HepG2 (cell line): ENCODE measurements at regions not wholly inside any gene's neighbourhood (a gene's known extent, or its start where the extent isn't known, plus 50 kb on each side); places are given as distances from the start of the nearest gene placed in this dataset.

ENCODE experiments used
- ATAC-seq: fragments of 200-7000 bp; cut with Tn5 transposase; 3 replicates; pipeline ENCODE4 v1.9.1; 2020; ENCODE audit warnings: mild to moderate bottlenecking, moderate library complexity
- BruUV-seq: library from RNA; stranded (reverse); fragments of 400-500 nt; replicated peaks from 2 replicates; lab custom pipeline; 2021; lab: Mats Ljungman, UMichigan
- CTCF ChIA-PET: fragments of 300-600 bp; formaldehyde crosslinking; extraction: SDS; loops from one replicate; lab custom pipeline; 2021; ENCODE audit warnings: low total read pairs, inconsistent platforms, low intra/inter-chr PET ratio; lab: Yijun Ruan, JAX
- POLR2A ChIA-PET: fragments of 350-600 bp; sonication (Branson Sonifier 250); formaldehyde crosslinking; loops from one replicate; lab custom pipeline; 2020; ENCODE audit warnings: antibody characterized with exemption, inconsistent platforms; lab: Yijun Ruan, JAX
- DNase-seq: peaks from one replicate; pipeline ENCODE4 v3.0.0-alpha.2; 2015; ENCODE audit warnings: low spot score
- FAIRE-seq: peaks from 3 replicates; lab custom pipeline; 2011; peaks lifted over from hg19 to GRCh38; lab: Jason Lieb, UNC
- H2AFZ ChIP-seq: one replicate; pipeline ENCODE4 v1.6.1; 2011; ENCODE audit warnings: low read length, inconsistent platforms
- H3K27ac ChIP-seq: fragments of 300-600 bp; 3 replicates; pipeline ENCODE4 v1.8.0; 2011; ENCODE audit warnings: mixed run types, mild to moderate bottlenecking, mixed read lengths, low read length, inconsistent platforms; ENCODE audit not compliant: insufficient read depth; ENCODE audit errors: extremely low read length
- H3K27me3 ChIP-seq, 2 experiments: fragments of 200-600 bp in 1 of 2; 2 replicates in 1 of 2; 3 replicates in 1 of 2; pipeline versions ENCODE4 v1.6.0 to v1.8.0; 2011; ENCODE audit warnings: low read length in 2 of 2, mild to moderate bottlenecking in 2 of 2, moderate library complexity in 2 of 2, inconsistent platforms in 1 of 2; ENCODE audit not compliant: insufficient read depth in 2 of 2, control insufficient read depth in 1 of 2
- H3K36me3 ChIP-seq, 2 experiments: fragments of 200-600 bp in 1 of 2; replicated peaks in 1 of 2; 2 replicates in 1 of 2; 3 replicates in 1 of 2; pipeline versions ENCODE4 v1.5.1 to v1.8.0; 2011; ENCODE audit warnings: low read length in 2 of 2, inconsistent platforms in 1 of 2; ENCODE audit not compliant: insufficient read depth in 2 of 2, control insufficient read depth in 1 of 2
- H3K4me1 ChIP-seq: 2 replicates; pipeline ENCODE4 v1.5.1; 2012; ENCODE audit warnings: low read length, inconsistent platforms; ENCODE audit not compliant: insufficient read depth
- H3K4me2 ChIP-seq: 2 replicates; pipeline ENCODE4 v1.6.0; 2011; ENCODE audit warnings: low read depth, low read length, inconsistent platforms
- H3K4me3 ChIP-seq, 3 experiments: fragments of 200-600 bp in 1 of 3; sonication (generic), shearing (Covaris generic) in 1 of 3; replicated peaks in 1 of 3; 2 replicates each; pipeline ENCODE4 v1.5.1; 2011 to 2016; ENCODE audit warnings: low read length in 3 of 3, inconsistent platforms in 2 of 3, low read depth in 2 of 3, mild to moderate bottlenecking in 2 of 3, control low read depth in 1 of 3, mixed read lengths in 1 of 3; ENCODE audit not compliant: insufficient read depth in 1 of 3
- H3K79me2 ChIP-seq: one replicate; pipeline ENCODE4 v1.6.1; 2011; ENCODE audit warnings: low read length, inconsistent platforms; ENCODE audit not compliant: insufficient read depth
- H3K9ac ChIP-seq: 2 replicates; pipeline ENCODE4 v1.6.0; 2011; ENCODE audit warnings: mild to moderate bottlenecking, low read depth, low read length, inconsistent platforms; ENCODE audit not compliant: insufficient read depth
- H3K9me3 ChIP-seq: 2 replicates; pipeline ENCODE4 v1.5.1; 2012; ENCODE audit warnings: mild to moderate bottlenecking, low read length
- H4K20me1 ChIP-seq: 2 replicates; pipeline ENCODE4 v1.6.0; 2011; ENCODE audit warnings: inconsistent platforms, mild to moderate bottlenecking, low read length, moderate library complexity; ENCODE audit not compliant: insufficient read depth
- HNRNPL ChIP-seq: fragments of 200-400 bp; formaldehyde crosslinking; IDR thresholded peaks from 2 replicates; pipeline ENCODE4 v1.6.1; 2017; ENCODE audit warnings: mild to moderate bottlenecking, low read depth, low read length
- MIER3 ChIP-seq: IDR thresholded peaks from 2 replicates; pipeline ENCODE4 v1.6.1; 2016; ENCODE audit warnings: missing compliant biosample characterization, borderline replicate concordance
- MTA1 ChIP-seq: sonication (generic); formaldehyde crosslinking; IDR thresholded peaks from 2 replicates; pipeline ENCODE4 v1.4.0; 2020; ENCODE audit warnings: missing genetic modification reagents, mild to moderate bottlenecking, borderline replicate concordance
- PPARG ChIP-seq: conservative IDR thresholded peaks from 2 replicates; pipeline ENCODE4 v1.6.1; 2016; ENCODE audit warnings: missing biosample characterization, missing genetic modification reagents
- SSRP1 ChIP-seq: IDR thresholded peaks from 2 replicates; pipeline ENCODE4 v1.6.1; 2016; ENCODE audit warnings: control low read depth
- TEAD2 ChIP-seq: sonication (generic); formaldehyde crosslinking; IDR thresholded peaks from 2 replicates; pipeline ENCODE4 v1.9.0; 2021; ENCODE audit warnings: missing genetic modification reagents
- ZBTB38 ChIP-seq: sonication (generic); formaldehyde crosslinking; IDR thresholded peaks from 2 replicates; pipeline ENCODE4 v1.5.1; 2020; ENCODE audit warnings: mild to moderate bottlenecking, missing genetic modification reagents
- ZNF136 ChIP-seq: sonication (generic); formaldehyde crosslinking; IDR thresholded peaks from 2 replicates; pipeline ENCODE4 v1.8.1; 2022; ENCODE audit warnings: low read depth, mild to moderate bottlenecking, moderate library complexity, missing genetic modification reagents
- ZNF331 ChIP-seq: sonication (generic); formaldehyde crosslinking; IDR thresholded peaks from 2 replicates; pipeline ENCODE4 v1.4.0; 2020; ENCODE audit warnings: missing genetic modification reagents
- ZNF556 ChIP-seq: sonication (generic); formaldehyde crosslinking; IDR thresholded peaks from 2 replicates; pipeline ENCODE4 v1.4.0; 2020; ENCODE audit warnings: mild to moderate bottlenecking, missing genetic modification reagents, borderline replicate concordance
- ZNF775 ChIP-seq: sonication (generic); formaldehyde crosslinking; IDR thresholded peaks from 2 replicates; pipeline ENCODE4 v1.4.0; 2020; ENCODE audit warnings: missing genetic modification reagents, mild to moderate bottlenecking, moderate library complexity, borderline replicate concordance
- WGBS: methylation state at CpG from one replicate; pipeline ENCODE4 v1.1.6; 2017; ENCODE audit warnings: low lambda C conversion rate; 5-methylcytosine and 5-hydroxymethylcytosine counted together
- in situ Hi-C: cut with HindIII; loops from 2 replicates; pipeline ENCODE4 v1.10.0; 2017; ENCODE audit warnings: low pct_unique_long_range_greater_than_20kb; ENCODE audit not compliant: extremely low pct_ligation_motif_present
- intact Hi-C: fragments of 100-400 bp; cut with micrococcal nuclease; formaldehyde crosslinking; loops from one replicate; pipeline ENCODE4 v1.10.0; 2022; ENCODE audit not compliant: unreplicated experiment
- TF ChIP-seq, protein P1 (sequence below): sonication (generic); formaldehyde crosslinking; IDR thresholded peaks from 2 replicates; pipeline ENCODE4 v1.5.0; 2020; ENCODE audit warnings: mild to moderate bottlenecking, missing genetic modification reagents
- TF ChIP-seq, protein P2 (sequence below): sonication (generic); formaldehyde crosslinking; IDR thresholded peaks from 2 replicates; pipeline ENCODE4 v1.5.0; 2020; ENCODE audit warnings: mild to moderate bottlenecking, missing genetic modification reagents, borderline replicate concordance
- TF ChIP-seq, protein P3 (sequence below): sonication (generic); formaldehyde crosslinking; IDR thresholded peaks from 2 replicates; pipeline ENCODE4 v1.5.1; 2020; ENCODE audit warnings: missing genetic modification reagents, mild to moderate bottlenecking, borderline replicate concordance

DNA sequence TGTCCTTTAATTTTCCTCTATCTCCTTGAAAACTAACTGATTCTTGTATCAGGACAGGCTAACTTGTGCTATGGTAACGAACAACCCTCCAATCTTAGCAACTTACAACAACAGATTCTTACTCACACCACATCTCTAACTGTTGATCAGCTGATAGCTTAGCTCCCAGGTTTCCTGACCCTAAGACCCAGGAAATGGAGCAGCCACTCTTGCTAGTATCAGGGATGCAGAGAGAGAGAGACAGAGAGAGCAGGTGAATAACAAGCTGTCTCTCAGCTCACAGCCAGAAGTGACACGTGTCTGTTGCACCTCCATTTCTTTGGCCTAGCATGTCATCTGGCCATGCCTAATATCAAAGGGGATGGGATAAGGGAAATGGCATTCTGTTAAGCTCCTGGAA lies 1289.0 kb upstream of the AUTS2 start:
- DNase-seq (no peak), FAIRE-seq (no peak), ATAC-seq (no peak)
- BruUV-seq = no TSS peak
- Histone ChIP-seq H3K4me1 (no peaks in the 10 kb centered on the region), H3K9ac (no peak overlapping the region), H3K27ac (no peak overlapping the region), H3K4me3 (no peak overlapping the region), H3K4me2 (no peak overlapping the region), H3K79me2 (no peaks in the 10 kb centered on the region), H3K27me3 (no peaks in the 10 kb centered on the region), H4K20me1 (no peaks in the 10 kb centered on the region), H2AFZ (no peak overlapping the region), H3K36me3 (no peaks in the 10 kb centered on the region), H3K9me3 (peaks cover 14% of the 10 kb centered on the region)
- CTCF ChIA-PET = no interaction called here
- 0% methylated on average over 2 of the region's 2 CpGs for WGBS
- TF ChIP-seq PPARG (CRISPR knock-in tag) (no peak), TEAD2 (CRISPR knock-in tag) (no peak)
- intact Hi-C loops (no loop called here), in situ Hi-C loops (no loop called here)
- POLR2A ChIA-PET = no interaction called here

DNA sequence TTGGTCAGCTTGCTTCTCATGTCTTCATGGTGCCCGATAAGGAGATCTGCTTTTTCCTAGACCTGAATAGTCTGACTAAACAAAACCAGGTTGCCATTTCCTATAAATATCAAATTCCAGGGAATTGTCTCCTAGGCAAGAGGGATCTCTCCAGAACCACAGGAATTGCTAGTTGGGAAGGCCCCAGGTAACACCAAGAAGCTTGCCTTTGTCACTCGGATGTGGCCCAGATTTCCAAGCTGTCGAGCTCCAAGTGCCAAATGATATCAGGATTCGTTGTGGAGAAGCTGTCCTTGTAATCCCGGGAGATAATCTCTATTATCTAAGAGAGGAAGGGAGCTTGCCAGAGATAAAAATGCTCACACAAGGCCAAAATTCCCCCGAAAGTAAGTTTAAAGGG lies 1288.5 kb upstream of the AUTS2 start:
- Histone ChIP-seq H3K36me3 (no peaks in the 10 kb centered on the region), H3K9me3 (peaks cover 14% of the 10 kb centered on the region), H4K20me1 (no peaks in the 10 kb centered on the region), H3K27me3 (no peaks in the 10 kb centered on the region), H3K4me2 (no peak overlapping the region), H3K27ac (no peak overlapping the region), H3K79me2 (no peaks in the 10 kb centered on the region), H3K9ac (no peak overlapping the region), H2AFZ (no peak overlapping the region), H3K4me3 (no peak overlapping the region), H3K4me1 (no peaks in the 10 kb centered on the region)
- FAIRE-seq (no peak), ATAC-seq (no peak), DNase-seq (no peak)
- POLR2A ChIA-PET = no interaction called here
- BruUV-seq = no TSS peak
- intact Hi-C loops = no loop called here
- 14% methylated on average over 6 of the region's 6 CpGs for WGBS
- in situ Hi-C loops = no loop called here
- CTCF ChIA-PET = no interaction called here
- TF ChIP-seq MTA1 (CRISPR knock-in tag) (no peak), ZNF136 (no peak), ZBTB38 (CRISPR knock-in tag) (no peak), ZNF556 (CRISPR knock-in tag) (no peak), MIER3 (CRISPR knock-in tag) (no peak), SSRP1 (no peak), HNRNPL (no peak), ZNF331 (CRISPR knock-in tag) (no peak), ZNF775 (CRISPR knock-in tag) (no peak)
- TF ChIP-seq, protein P1, sequence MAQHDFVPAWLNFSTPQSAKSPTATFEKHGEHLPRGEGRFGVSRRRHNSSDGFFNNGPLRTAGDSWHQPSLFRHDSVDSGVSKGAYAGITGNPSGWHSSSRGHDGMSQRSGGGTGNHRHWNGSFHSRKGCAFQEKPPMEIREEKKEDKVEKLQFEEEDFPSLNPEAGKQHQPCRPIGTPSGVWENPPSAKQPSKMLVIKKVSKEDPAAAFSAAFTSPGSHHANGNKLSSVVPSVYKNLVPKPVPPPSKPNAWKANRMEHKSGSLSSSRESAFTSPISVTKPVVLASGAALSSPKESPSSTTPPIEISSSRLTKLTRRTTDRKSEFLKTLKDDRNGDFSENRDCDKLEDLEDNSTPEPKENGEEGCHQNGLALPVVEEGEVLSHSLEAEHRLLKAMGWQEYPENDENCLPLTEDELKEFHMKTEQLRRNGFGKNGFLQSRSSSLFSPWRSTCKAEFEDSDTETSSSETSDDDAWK = no peak
- TF ChIP-seq, protein P2, sequence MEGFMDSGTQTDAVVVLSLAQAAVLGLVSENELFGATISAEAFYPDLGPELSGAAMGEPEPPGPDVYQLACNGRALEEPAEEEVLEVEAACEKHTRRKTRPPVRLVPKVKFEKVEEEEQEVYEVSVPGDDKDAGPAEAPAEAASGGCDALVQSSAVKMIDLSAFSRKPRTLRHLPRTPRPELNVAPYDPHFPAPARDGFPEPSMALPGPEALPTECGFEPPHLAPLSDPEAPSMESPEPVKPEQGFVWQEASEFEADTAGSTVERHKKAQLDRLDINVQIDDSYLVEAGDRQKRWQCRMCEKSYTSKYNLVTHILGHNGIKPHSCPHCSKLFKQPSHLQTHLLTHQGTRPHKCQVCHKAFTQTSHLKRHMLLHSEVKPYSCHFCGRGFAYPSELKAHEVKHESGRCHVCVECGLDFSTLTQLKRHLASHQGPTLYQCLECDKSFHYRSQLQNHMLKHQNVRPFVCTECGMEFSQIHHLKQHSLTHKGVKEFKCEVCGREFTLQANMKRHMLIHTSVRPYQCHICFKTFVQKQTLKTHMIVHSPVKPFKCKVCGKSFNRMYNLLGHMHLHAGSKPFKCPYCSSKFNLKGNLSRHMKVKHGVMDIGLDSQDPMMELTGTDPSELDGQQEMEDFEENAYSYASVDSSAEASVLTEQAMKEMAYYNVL (CRISPR knock-in tag) = no peak
- TF ChIP-seq, protein P3, sequence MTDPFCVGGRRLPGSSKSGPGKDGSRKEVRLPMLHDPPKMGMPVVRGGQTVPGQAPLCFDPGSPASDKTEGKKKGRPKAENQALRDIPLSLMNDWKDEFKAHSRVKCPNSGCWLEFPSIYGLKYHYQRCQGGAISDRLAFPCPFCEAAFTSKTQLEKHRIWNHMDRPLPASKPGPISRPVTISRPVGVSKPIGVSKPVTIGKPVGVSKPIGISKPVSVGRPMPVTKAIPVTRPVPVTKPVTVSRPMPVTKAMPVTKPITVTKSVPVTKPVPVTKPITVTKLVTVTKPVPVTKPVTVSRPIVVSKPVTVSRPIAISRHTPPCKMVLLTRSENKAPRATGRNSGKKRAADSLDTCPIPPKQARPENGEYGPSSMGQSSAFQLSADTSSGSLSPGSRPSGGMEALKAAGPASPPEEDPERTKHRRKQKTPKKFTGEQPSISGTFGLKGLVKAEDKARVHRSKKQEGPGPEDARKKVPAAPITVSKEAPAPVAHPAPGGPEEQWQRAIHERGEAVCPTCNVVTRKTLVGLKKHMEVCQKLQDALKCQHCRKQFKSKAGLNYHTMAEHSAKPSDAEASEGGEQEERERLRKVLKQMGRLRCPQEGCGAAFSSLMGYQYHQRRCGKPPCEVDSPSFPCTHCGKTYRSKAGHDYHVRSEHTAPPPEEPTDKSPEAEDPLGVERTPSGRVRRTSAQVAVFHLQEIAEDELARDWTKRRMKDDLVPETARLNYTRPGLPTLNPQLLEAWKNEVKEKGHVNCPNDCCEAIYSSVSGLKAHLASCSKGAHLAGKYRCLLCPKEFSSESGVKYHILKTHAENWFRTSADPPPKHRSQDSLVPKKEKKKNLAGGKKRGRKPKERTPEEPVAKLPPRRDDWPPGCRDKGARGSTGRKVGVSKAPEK = no peak
